GM21528 (cell line): ENCODE measurements at regions not wholly inside any gene's neighbourhood (a gene's known extent, or its start where the extent isn't known, plus 50 kb on each side); places are given as distances from the start of the nearest gene placed in this dataset.

ENCODE experiments used
- ATAC-seq: cut with Tn5 transposase; IDR thresholded peaks from one replicate; pipeline ENCODE4 v1.9.1; 2021; ENCODE audit warnings: mild to moderate bottlenecking, moderate library complexity; ENCODE audit not compliant: unreplicated experiment, low FRiP score

DNA sequence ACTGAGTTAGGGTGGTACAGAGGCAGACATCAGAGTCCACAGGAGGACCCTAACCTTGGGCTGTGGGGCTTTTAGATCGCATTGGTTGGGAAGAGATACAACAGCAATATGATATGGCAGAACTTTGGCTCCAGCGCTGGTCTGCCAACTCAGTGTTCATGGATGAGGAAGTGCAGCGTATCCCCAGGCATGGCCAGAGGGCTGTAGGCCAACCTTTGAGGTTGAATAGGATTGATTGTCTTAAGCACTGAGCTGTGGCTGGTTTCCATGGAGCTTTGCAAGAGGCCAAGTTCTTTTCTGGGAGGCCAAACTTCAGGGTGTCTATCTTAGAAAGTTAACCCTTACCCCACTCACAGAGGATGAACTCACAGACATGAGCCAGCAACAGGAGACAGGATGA, 144.1 kb upstream of the TMTC4 start:
- ATAC-seq, result no peak

- ATAC-seq, result no peak
Observed at GRCh38 chr13:100817928-100818327, 143.3 kb upstream of the TMTC4 start.

GRCh38 chr13:100815476-100816046, 141.0 kb upstream of the TMTC4 start:
- no peak for ATAC-seq

DNA sequence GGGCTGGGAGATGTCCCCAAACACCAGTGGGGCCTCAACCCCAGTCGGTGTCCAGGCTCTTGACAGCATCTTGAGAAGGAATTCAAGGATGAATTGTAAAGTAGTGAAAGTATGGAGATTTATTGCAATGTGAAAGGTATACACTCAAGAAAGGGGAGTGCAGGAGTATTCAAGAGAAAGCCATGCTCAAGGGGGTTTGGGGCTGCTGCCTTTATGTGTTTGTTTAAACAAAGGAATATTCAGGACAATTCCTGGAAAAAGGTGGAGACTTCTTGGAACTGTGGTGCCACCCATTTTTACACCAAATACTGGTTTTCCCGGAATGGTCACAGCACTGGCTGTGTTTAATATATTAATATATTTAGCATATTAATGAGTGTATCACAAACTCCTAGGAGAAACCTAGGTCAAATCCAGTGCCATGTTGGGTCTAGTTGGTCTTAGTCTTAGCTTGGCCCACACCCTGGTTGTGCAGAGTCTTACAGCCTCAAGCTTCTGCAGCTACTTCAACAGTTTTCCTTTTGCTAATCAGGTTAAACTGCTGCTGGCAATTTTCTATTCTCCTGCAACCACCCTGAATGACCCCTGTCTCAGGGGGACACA, 138.5 kb upstream of the TMTC4 start:
- no peak for ATAC-seq

DNA sequence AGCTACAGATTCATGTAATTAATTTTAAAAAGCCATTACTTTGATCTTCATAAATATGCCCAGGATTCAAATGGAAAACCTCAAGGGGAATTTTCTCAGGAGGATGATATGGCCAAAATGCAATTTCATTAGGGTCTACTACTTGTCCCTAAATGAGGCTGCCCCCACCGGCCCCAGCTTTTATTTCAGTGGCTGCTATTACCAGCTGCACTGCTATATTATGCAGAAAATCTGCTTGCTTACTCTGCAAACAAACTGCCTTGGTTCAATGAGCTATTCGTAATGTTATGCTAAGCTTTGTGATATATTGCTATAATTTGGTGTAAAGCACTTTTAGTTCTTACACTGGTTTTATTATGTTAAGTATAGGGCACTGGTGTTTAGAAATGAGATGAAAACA, 137.3 kb upstream of the TMTC4 start:
- no peak for ATAC-seq

DNA sequence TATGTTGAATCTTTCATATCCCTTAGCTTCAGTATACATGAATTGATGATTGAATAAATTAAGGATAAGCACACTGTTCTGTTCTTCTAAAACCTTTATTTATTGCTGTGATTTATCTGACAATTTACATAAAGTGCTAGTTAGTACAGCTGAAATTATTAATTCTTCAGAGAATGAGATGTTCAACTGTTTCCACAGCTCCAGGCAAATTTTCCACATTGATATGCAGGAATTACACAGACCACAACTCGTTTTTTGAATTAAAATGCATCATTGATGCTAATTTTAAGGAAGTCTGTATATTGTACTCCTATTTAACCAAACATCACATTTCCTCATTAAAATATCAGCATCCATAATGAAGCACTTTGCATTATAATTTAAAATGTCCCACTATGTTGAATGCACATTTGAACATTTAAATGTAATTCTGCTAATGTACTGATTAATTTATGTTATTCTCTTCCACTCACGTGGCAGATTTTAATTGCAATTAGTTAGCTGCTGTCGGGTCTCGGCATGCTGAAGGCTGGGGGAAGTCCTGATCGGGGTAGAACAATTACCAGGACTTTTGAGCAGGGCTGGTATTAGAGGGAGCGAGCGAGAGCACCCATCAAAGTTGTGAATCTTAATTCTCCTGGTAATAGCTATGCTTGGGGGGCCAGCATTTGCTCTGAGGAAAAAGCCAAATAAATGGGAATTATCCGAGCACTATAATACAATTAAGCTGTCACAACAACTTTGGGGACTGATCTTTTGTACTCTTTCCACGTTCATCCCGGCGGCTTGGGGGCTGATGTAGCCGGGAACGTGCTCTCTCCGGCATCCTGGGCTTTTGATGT, 136.7 kb upstream of the TMTC4 start:
- no peak for ATAC-seq

DNA sequence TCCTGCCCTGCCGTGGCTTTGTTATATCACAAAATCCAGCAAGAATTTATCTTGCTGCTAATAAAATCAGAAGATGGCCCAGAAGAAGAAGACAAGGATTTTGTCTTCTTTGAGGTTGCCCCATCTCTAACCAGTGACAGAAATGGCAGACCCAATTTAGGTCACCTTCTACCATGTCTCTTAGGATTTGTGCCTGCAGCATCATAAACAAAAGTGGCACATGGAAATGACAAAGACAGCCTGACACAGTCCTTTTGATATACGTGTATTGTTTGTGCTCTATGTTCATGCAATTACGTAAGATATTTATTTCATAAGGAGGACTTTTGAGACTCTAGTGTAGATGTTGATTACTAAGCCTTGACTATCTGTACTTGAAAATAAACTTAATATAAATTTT, 135.9 kb upstream of the TMTC4 start:
- no peak for ATAC-seq

DNA sequence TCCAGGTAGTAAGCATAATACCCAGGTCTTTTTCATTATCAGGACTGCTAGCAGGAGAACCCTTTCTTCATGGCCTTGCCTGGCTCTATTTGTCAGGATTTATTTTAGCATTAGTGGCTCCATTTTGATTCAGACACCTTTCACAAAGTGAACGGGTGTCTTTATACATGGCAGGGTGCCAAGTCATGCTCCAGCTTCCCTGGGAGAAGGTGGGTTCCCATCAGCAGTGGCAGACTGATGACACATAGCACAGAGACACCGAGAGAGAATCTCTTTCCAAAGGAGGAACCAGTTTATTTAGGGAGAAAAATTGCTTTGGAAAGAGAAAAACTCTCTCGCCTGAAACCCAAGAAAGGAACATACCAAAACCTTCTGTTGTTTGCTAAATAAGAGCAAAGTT, 135.3 kb upstream of the TMTC4 start:
- ATAC-seq, result no peak

- no peak for ATAC-seq
Observed at GRCh38 chr13:100809129-100809390, 134.5 kb upstream of the TMTC4 start.

DNA sequence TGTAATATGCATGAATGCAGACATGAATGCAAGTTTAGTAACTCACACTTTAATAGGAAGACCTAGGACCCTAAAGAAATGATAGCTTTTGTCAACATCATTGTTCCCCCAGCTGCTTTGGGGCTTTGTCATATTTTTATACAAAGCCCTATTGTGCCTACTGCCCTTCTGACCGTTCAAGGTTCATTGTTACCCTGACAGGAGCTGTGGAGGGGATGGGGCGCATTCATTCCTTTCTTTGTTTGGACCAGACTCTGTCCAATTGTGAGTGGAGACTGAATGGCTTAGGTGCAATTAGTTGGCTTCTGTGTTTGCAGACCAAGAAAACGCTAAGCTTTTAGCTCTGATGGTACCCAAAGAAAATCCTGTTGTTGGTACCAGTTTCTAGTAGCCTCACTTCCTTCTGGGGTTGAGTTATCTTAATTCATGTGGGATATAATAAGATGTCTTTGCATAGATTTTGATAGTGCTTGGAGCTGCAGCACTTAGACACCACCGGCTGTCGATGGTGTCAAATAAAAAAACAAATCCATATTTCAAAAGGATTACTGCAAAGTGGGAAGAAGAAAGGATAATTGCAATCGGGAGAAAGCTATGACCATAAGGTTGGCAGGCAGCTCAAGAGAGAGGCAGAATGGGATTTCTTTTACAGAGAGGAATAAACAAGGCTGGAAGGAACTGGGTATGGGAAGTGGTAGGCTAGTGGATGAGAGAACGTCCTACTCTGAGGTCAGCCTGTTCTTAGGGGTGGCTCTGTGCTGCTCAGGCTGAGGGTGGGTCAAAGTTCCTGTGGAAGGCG, 133.9 kb upstream of the TMTC4 start:
- ATAC-seq, result no peak

- no peak for ATAC-seq
Observed at GRCh38 chr13:100803091-100803490, 128.5 kb upstream of the TMTC4 start.

DNA sequence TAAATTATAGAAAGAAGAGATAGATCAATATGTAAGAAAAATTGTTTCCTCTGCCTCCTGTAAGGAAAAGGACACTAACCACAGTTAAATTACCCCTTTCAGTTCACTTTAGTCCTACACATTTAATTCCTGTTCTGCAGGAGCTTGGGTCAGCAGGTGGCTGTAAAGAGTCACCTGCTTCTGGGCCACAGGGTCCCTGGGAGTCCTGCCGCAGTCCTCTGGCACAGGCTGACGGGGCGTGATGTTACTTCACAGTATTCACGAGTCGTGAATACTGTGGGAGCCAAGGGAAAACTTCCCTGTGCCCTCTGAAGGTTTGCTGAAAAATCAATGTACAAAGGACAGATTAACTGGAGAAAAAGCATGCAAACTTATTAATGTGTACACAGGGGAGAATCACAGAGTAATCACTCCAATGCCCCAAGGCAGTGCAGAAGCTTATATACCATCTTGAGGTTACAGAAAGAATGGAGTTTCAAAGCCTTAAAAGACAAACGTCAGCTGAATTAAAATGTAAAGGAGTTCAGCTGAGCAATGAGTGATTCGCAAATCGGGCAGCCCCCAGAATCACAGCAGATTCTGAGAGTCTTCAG, 125.8 kb upstream of the TMTC4 start:
- ATAC-seq, result no peak

- ATAC-seq, result no peak
Observed at GRCh38 chr13:100798739-100799361, 124.3 kb upstream of the TMTC4 start.

DNA sequence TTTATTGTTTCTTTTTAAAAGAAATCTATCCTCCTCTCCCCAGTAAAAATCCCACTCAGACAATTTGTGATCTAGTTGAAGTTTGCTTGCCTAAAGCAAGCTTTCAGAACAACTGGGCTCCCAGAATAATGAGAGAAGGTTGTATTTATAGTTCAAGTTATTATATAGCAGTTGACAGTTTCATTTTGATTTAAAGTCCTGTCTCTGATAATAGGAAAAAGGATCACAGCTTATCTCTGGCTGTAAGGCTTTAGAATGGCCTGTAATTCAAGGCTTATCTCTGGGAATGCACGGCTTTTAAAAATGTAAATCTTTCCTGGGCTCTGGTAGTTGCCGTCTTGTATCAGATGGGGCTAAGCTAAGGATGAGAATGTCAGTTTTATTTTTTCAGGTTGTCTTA, 123.3 kb upstream of the TMTC4 start:
- no peak for ATAC-seq

- no peak for ATAC-seq
Observed at GRCh38 chr13:100796463-100796862, 121.9 kb upstream of the TMTC4 start.

DNA sequence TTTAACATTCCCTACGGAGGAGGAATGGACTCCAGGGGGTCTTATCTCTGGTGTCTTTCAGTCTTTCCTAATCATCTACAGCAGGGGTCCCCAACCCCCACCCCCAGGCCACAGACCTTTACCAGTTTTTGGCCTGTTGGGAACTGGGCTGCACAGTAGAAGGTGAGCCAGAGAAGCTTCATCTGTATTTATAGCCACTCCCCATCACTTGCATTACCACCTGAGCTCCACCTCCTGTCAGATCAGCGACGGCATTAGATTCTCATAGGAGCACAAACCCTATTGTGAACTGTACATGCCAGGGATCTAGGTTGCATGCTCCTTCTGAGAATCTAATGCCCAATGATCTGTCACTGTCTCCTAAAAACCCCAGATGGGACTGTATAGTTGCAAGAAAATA, 120.0 kb upstream of the TMTC4 start:
- ATAC-seq, result no peak

GRCh38 chr13:100790405-100790804, 115.8 kb upstream of the TMTC4 start:
- no peak for ATAC-seq

DNA sequence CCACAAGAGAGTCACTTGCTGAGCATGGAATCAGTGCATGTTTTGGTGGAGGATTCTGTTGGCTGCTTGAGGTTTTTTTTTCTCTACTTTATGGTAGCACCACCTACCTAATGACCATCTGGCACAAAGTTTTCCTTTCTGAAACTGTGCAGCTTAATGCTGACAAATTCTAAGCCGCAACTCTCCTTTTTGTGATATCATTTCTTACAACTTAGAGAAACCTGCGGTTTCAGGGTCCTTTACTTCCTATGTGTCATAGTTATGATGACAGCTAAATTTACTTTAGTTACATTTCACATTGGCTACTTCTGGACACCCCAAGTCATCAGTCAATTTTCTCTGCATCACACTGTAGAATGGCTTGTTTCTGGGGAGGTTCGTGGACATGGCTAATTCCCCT, 115.4 kb upstream of the TMTC4 start:
- peak; percentile 96 for ATAC-seq

GRCh38 chr13:100789481-100789880, 114.9 kb upstream of the TMTC4 start:
- peak; percentile 27 for ATAC-seq

- no peak for ATAC-seq
Observed at GRCh38 chr13:100789025-100789424, 114.4 kb upstream of the TMTC4 start.

DNA sequence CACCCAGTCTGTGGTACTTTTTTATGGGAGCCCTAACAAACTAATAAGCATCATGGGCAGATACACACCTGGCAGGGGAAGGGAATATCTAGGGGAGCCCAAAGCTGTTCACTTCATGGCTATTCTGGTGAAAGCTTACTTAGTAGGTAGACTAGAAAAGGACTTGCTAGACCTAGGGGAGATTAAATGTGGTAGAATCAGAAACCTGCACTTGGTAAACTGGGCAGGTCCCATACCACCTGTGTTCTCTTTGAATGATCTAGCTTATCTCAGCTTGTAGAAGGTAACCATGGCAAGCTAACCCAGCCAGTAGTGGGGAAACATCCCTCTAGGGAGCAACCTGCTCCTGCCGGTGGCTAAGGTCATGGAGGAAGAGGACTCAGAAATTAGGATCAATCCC, 113.9 kb upstream of the TMTC4 start:
- ATAC-seq, result no peak
